ENCODE measurements at regions not wholly inside any gene's neighbourhood (a gene's known extent, or its start where the extent isn't known, plus 50 kb on each side); places are given as distances from the start of the nearest gene placed in this dataset.
"Not testable (repeated sequence)": the region's sequence is repeated elsewhere in the genome, so short reads cannot be mapped to it uniquely, and the experiment has no call there.

DNA sequence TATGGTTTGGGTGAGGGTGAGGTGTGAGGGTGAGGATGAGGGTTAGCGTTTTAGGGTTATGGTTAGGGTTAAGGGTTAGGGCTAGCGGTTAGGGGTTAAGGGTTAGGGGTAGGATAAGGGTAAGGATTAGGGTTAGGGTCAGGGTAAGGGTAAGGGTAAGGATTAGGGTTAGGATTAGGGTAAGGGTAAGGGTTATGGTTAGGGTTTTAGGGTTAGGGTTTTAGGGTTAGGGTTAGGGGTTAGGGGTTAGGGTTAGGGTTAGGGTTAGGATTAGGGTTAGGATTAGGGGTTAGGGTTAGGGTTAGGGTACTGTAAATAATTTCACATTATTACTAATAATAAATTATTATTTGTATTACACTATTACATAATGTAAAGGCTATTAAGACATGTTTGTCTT is 359.5 kb downstream of the CACNA1B start:
- TF ChIP-seq CTCF (IDR thresholded peaks at IDR 0.05; ENCODE audit: low read depth, low read length, poor library complexity, severe bottlenecking); EZH2phosphoT487 (IDR thresholded peaks at IDR 0.05; ENCODE audit: borderline replicate concordance, low read length): not testable (repeated sequence)
